ENCODE measurements at regions not wholly inside any gene's neighbourhood (a gene's known extent, or its start where the extent isn't known, plus 50 kb on each side); places are given as distances from the start of the nearest gene placed in this dataset.

GRCh38 chr2:51720826-51721225, 688.9 kb upstream of the NRXN1 start:
- no peak for DNase-seq

DNA sequence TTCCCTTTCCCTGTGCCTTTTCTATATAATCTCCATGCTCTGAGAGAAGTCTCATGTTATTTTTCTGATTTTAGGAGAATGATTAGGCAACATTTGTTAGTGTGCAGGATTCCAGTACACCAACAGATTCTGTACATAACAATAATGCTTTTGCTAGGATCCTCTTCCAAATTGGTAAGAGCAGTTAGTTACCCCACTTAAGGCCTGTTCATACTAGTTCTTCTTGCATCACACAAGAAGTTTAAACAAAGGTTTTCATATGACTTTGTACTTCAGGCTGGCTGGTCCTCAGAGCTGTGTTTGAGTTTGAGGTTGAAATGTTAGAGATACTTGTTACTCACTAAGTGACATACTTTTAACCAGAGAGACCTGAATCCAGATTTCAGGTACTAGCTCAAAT, 686.9 kb upstream of the NRXN1 start:
- DNase-seq: no peak

DNA sequence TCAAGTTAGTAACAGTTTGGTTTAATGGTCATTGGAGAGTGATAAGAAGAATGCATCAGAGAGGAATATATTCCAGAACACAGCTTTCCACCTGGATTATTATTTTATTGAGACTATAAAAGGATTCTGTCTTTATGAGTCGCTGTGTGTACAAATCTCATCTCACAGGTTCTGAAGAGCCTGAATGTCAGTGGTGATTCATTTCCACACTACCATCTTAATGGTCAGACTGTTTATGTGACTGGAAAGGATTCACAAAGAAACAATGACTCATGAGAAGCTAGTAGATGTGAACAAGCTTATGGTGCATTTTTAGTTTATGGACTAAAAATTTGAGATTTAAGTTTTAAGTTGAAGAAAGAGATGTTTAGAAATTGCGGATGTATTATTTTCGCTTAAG, 685.4 kb upstream of the NRXN1 start:
- no peak for DNase-seq

DNA sequence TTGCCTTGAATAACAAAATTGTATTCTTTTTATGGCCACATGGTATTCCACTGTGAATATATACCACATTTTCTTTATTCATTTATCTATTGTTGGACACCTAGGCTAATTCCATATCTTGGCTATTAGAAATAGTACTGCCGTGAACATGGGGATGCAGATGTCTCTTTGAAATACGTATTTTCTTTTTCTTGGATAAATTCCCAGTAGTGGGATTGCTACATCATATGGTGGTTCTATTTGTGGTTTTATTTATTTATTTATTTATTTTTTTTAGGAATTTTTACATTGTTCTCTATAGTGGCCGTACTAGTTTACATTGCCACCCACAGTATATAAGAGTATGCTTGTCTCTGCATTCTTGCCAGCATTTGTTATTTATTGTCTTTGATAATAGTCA, 679.8 kb upstream of the NRXN1 start:
- DNase-seq: no peak

DNA sequence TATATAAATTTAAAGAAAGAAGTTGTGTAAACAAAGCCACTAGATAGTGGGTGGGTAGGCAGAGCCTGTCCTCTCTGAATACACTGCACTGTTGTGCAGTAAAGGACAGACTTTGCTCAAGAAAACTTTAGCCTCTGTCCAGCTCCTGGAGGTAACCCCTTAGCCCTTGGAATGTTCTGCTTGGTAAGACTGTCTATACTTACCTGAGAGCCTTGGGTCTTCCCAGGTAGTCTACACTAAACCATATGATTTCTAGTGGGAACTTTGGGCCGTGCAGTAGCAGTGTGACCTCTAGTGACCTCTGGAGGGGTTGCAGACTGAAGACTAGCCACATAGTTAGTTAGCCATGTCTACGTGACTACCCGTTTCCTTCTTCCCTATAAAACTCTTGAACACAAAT, 678.3 kb upstream of the NRXN1 start:
- DNase-seq: no peak

DNA sequence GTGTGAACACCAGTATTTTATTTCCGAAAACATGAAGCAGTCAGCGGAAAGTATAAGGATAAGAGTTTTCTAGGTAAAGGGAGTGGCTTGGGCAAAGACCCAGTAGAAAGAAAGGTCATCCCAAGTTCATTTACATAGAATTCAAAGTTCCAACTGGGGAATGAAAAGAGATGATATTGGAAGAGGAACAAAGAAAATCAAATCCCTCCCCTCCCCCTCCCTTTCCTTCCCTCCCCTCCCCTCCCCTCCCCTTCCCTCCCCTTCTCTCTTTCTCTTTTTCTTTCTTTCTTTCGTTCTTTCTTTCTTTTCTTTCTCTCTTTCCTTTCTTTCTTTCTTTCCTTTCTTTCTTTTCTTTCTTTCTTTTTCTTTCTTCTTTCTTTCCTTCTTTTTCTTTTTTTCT, 675.7 kb upstream of the NRXN1 start:
- DNase-seq: no peak

DNA sequence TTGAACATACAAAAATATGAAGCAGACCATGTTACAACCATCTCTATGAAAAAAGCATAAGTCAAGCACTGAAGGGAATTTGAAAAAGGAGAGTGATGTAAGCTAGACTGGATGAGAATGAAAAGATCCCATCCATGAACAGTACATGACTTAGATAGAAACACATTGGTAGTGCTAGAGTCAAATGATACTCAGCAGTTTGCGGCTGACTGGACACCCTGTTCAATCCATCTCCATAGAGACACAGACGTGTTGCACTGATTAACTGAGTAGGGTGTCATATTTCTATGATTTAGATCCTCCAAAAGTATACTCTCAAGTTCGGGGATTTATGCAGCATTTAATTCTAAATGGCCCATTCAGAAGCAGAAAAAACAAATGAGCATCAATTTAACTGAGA, 674.3 kb upstream of the NRXN1 start:
- DNase-seq: no peak

- DNase-seq: no peak
Observed at GRCh38 chr2:51705417-51705816, 673.5 kb upstream of the NRXN1 start.

DNA sequence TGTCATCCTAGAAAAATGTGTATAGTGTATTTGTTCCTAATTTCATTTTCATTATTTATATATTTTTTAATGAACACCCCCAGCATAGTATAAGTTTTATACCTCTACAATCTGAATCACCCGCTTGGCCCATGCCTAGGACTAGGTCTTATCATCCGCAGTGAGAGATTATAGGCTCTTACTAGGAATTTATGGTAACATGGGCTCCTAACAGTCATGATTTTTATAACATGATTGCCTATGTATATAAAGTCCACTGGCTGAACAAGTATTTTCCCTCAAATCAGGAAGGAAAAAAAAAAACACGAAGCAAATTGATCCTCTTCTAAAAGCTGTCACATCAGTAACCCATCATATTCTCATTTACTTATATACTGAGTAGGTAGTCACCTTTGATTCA, 666.1 kb upstream of the NRXN1 start:
- no peak for DNase-seq

- no peak for DNase-seq
Observed at GRCh38 chr2:51697095-51697494, 665.2 kb upstream of the NRXN1 start.

DNA sequence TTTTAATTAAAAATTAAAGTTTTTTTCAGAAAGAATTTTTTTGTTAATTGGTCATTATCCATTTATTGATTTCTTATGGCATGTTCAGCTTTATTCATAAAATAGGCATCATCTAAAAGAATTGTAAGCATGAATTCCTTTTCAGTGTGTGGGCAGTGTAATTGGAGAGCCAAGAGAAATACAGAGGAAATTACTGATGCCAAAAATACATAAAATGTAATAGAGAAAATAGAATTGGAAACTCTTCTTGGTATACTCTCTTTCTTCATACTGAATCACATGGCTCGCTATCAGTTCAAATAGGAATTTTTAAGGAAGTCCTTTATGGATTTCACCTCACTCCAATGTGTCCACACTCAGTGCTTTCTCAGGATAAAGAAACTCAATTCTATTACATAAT, 663.6 kb upstream of the NRXN1 start:
- no peak for DNase-seq

DNA sequence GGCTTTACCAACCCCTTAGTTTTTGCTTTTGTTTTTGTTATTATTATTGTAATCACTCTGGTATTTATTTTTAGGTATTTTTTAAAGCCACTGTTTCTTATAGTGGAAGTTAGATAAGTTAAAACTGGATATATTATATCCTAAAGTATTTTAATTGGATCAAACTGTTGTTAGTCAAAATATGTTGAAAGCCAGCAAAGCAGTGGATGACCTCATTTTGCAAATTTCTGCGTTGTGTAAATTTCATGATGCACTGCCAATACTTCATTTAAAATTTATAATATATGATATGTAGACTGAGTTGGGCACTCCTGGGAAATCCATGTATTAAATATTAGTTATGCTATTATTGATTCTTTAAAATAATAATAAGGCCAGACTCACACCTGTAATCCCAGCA, 661.7 kb upstream of the NRXN1 start:
- no peak for DNase-seq

DNA sequence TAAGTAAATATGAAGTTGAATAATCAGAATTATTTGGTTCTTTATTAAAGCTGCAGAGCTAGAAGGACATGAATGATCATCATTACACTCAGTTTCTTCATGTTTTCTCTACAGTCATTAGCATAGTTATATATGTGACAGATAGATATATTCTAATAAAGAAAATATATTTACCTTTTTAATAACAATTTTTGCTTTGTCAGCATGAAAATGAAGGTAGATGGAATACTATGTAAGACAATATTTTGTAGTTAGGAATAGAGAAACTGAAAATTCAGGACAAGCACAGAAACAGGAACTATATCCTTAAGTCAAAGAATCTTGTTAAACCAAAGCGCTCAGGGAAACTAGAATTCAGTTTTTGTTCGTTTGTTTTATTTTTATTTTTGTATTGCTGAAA, 649.9 kb upstream of the NRXN1 start:
- DNase-seq: no peak

DNA sequence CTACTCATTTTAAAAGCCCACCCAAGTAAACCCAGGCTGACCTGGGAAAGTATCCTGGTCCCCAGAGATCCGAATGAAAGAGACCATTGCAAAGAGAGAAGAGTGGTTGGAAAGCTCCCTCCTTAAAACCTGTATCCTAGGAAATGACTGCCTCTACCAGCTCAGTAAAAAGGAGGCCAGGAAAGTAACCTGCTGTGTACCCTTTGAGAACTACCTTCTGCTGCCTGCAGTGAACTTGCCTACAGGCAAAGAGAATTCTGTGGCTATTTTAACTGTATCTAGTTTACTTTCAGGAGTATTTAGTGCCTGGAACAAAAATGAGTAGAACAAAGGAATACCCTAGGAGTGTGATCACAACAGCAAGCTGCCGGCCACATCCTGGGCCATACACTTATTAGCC, 641.7 kb upstream of the NRXN1 start:
- DNase-seq: no peak

- DNase-seq: no peak
Observed at GRCh38 chr2:51667679-51668078, 635.7 kb upstream of the NRXN1 start.

DNA sequence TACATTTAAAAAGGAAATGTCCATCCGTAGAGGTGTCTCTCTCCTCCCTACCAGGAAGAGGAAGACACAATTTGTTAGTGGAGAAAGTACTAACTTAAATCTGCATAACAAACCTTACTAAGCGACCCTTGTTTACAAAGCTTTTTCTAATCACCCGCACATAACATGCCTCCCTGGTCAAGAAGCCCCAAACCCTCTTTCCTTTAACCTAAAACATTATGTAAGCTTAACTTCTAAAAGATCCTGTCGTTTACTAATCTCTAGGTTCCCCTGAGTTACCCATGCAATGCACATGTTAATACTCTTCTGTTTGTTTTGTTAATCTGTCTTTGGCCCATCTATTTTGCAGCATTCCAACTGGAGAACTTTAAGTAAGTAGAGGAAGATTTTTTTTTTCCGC, 630.3 kb upstream of the NRXN1 start:
- no peak for DNase-seq

- no peak for DNase-seq
Observed at GRCh38 chr2:51657849-51658248, 625.9 kb upstream of the NRXN1 start.

- DNase-seq: no peak
Observed at GRCh38 chr2:51650769-51651168, 618.8 kb upstream of the NRXN1 start.

DNA sequence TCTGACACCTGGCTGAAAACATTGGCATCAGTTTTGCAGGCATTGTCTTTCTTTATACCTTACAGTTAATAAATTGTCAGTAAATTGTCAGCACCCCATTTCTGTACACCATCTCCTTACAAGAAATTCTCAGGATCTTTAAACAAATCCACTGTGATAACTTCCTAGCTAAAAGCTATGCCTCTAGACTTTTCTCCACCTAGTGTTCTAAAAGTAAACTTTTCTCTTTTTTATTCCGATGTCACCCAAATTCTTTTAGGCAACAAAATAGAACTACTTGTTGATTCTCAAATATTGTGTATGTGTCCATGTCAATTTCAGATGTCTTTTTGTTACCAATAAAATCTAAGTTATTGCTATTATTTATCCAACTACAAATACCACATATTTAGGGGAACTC, 617.4 kb upstream of the NRXN1 start:
- DNase-seq: no peak

DNA sequence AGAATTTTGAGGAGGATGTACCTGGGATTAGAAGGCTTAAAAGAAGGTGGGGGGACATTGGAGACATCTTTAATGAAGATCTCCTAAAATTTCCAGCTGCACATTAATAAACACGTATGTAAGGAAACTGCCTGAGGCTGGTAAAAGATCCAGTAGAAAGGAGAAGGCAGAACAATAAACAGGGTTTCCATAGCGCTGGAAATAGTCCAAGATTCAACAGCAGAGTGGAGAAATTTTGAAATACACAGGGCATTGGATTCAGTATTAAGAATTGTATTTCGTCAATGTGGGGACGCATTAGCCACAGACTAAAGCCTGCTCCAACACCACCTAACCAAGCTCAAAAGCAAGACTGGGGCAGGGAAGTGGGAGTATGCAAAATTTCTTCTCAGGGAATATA, 606.9 kb upstream of the NRXN1 start:
- no peak for DNase-seq

- DNase-seq: no peak
Observed at GRCh38 chr2:51633073-51633472, 601.1 kb upstream of the NRXN1 start.

GRCh38 chr2:51629406-51629805, 597.5 kb upstream of the NRXN1 start:
- DNase-seq: peak; percentile 29

GRCh38 chr2:51628917-51629316, 597.0 kb upstream of the NRXN1 start:
- peak; percentile 58 for DNase-seq

DNA sequence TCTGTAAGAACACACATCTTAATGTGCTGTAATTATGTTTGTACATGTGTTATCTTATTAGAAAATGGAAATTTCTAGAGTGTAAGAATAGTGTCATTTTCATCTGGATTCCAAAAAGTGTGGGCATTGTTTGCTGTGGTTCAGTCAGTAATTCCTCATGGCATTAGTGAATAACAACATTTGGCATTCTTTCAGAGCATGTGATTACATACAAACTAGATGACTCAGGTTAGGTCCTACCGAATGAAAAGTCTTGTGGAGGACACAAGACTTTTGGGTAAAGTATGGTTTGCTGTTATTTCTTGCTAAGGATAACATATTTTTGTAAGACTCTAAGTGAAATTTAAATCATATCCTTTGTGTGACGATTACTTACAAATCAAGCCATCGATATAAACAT, 593.1 kb upstream of the NRXN1 start:
- no peak for DNase-seq

DNA sequence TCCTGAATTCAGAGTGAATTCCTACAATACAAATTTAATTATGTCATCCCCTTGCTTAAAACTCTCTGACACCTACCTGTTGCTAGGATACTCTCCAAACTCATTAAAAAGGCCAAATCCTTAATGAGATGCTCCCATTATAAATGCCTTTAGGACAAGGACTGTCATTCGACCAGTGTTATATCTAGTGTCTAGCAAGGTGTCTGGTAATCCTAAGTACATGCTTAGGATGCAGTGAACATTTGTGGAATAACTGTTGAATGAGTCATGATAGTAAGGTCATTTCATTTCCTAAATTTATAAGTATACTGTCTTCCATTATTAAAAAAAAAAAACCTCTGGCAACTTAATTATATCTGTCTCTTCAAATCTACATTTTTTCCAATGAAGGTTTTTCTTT, 588.9 kb upstream of the NRXN1 start:
- DNase-seq: no peak

DNA sequence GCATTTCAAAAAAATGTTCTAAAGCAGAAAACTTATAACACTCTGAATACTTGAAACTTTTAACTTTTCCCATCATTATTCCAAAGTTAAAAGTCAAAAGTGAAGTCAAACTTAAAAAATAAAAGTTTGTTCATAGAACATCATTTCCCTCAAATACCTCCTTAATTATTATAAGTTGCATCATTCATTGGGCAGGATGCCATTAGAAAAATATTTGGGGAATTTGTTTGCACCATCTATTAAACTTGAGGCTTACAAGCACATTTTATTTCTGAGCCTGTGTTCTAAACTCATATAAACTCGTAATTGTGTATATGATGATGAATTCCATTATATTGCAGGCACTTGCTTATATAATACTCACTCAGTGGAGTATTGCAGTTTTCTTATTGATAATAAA, 588.0 kb upstream of the NRXN1 start:
- DNase-seq: no peak
